Testis (tissue), 2 donors: ENCODE measurements at regions not wholly inside any gene's neighbourhood (a gene's known extent, or its start where the extent isn't known, plus 50 kb on each side); places are given as distances from the start of the nearest gene placed in this dataset.

Experiments used
- DNase-seq: peaks from one replicate; pipeline ENCODE4 v3.0.0-alpha.2; 2019
- H3K27ac ChIP-seq, 2 donors: fragments of 200-600 bp; sonication (generic); one replicate each; pipeline ENCODE4 v1.5.1; 2019
- H3K27me3 ChIP-seq: fragments of 200-600 bp; sonication (generic); one replicate; pipeline ENCODE4 v1.5.1; 2019
- H3K36me3 ChIP-seq: fragments of 200-600 bp; sonication (generic); one replicate; pipeline ENCODE4 v1.5.1; 2017; ENCODE audit warnings: low read depth; ENCODE audit errors: missing control alignments
- H3K4me1 ChIP-seq: fragments of 200-600 bp; sonication (generic); one replicate; pipeline ENCODE4 v1.5.1; 2019
- H3K4me3 ChIP-seq, 2 donors: fragments of 200-600 bp; sonication (generic); one replicate each; pipeline ENCODE4 v1.5.1; 2017 to 2019
- H3K9me3 ChIP-seq: fragments of 200-600 bp; sonication (generic); one replicate; pipeline ENCODE4 v1.5.1; 2017
- POLR2A ChIP-seq: fragments of 450-650 bp; IDR thresholded peaks from one replicate; pipeline ENCODE4 v1.6.1; 2017; ENCODE audit warnings: antibody characterized with exemption, mild to moderate bottlenecking, moderate library complexity
- WGBS, 2 donors: methylation state at CpG; one replicate each; pipeline ENCODE4 v1.1.5; 2018; 5-methylcytosine and 5-hydroxymethylcytosine counted together
- intact Hi-C: fragments of 100-400 bp; cut with DNase I; formaldehyde crosslinking; loops from one replicate; pipeline ENCODE4 v1.15.1; 2023; ENCODE audit warnings: low total_unique reads
- TF ChIP-seq, protein P1 (sequence below), 3 experiments: fragments of 450-650 bp in 2 of 3; fragments of 200-600 bp in 1 of 3; sonication (generic) in 1 of 3; IDR thresholded peaks; one replicate each; pipeline ENCODE4 v1.5.1; 2016 to 2019; ENCODE audit warnings: antibody characterized with exemption in 3 of 3, mild to moderate bottlenecking in 2 of 3, moderate library complexity in 1 of 3

DNA sequence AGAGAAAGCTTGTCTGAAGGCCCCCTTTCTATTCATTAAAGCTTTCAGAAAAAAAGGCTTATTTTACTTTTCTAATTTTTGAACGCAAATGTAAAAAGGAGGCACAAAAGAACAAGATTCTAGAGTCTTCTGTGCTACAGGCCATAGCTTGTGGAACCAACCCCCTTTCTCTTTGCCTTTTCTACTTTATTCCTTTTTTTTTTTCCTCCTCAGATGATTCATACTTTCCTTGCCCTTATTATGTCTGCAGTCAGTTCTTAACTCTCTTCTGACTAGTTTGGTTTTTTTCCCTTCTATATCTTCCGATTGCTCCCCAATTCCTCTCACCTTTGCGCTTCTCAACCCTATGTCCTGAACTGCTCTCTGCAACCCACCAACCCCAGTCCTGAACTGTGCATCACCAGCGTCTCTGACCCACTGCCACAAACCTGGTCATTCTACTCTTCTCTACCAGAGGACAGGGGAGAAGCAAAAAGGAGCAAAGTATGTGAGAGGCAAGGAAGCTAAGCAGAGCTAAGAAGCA, 56.9 kb upstream of the WIPF1 start:
- H3K27ac ChIP-seq: no peak overlapping the region
- WGBS, 2 donors: 95 to 98% methylated on average over 4 of the region's 4 CpGs

DNA sequence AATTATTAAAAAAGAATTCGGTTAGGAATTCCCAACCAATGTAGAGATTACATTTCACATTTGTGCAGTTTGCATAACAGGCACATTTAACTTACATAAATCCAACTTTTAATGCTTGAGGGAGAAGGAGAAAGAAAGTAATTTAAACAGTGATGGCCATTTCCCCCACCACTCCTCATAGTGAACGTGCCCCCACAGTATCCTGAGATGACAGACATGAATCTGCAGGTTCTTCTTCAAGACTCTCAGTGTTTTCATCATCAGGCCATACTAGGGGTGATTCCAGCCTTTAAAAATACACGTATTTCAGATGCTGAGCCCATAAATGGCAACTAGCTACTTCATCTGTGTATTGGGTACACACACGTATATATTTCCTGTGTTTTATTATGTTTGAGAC, 51.3 kb upstream of the WIPF1 start:
- WGBS, 2 donors: 92 to 93% methylated on average over 4 of the region's 4 CpGs
- no peak overlapping the region for H3K4me3 ChIP-seq
- H3K4me1 ChIP-seq: no peaks in the 10 kb centered on the region
- TF ChIP-seq, protein P1, sequence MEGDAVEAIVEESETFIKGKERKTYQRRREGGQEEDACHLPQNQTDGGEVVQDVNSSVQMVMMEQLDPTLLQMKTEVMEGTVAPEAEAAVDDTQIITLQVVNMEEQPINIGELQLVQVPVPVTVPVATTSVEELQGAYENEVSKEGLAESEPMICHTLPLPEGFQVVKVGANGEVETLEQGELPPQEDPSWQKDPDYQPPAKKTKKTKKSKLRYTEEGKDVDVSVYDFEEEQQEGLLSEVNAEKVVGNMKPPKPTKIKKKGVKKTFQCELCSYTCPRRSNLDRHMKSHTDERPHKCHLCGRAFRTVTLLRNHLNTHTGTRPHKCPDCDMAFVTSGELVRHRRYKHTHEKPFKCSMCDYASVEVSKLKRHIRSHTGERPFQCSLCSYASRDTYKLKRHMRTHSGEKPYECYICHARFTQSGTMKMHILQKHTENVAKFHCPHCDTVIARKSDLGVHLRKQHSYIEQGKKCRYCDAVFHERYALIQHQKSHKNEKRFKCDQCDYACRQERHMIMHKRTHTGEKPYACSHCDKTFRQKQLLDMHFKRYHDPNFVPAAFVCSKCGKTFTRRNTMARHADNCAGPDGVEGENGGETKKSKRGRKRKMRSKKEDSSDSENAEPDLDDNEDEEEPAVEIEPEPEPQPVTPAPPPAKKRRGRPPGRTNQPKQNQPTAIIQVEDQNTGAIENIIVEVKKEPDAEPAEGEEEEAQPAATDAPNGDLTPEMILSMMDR (IDR thresholded peaks at IDR 0.05): no peak
- TF ChIP-seq POLR2A: no peak
- no peaks in the 10 kb centered on the region for H3K36me3 ChIP-seq
- no peak for DNase-seq
- H3K27me3 ChIP-seq: no peaks in the 10 kb centered on the region
- intact Hi-C loops: no loop called here
- no peak overlapping the region for H3K27ac ChIP-seq
- H3K9me3 ChIP-seq: no peaks in the 10 kb centered on the region

More for the DNA sequence above, 56.9 kb upstream of the WIPF1 start:
- Histone ChIP-seq H3K27me3 (no peaks in the 10 kb centered on the region), H3K36me3 (no peaks in the 10 kb centered on the region), H3K4me1 (no peaks in the 10 kb centered on the region), H3K4me3 (no peak overlapping the region), H3K9me3 (no peaks in the 10 kb centered on the region)
- DNase-seq: no peak
- TF ChIP-seq, protein P1 (IDR thresholded peaks at IDR 0.05): no peak
- no peak for TF ChIP-seq POLR2A
- intact Hi-C loops: no loop called here
